GM21529 (cell line): ENCODE measurements at regions not wholly inside any gene's neighbourhood (a gene's known extent, or its start where the extent isn't known, plus 50 kb on each side); places are given as distances from the start of the nearest gene placed in this dataset.

ENCODE experiments used
- ATAC-seq: cut with Tn5 transposase; IDR thresholded peaks from one replicate; pipeline ENCODE4 v1.9.1; 2021; ENCODE audit not compliant: unreplicated experiment

DNA sequence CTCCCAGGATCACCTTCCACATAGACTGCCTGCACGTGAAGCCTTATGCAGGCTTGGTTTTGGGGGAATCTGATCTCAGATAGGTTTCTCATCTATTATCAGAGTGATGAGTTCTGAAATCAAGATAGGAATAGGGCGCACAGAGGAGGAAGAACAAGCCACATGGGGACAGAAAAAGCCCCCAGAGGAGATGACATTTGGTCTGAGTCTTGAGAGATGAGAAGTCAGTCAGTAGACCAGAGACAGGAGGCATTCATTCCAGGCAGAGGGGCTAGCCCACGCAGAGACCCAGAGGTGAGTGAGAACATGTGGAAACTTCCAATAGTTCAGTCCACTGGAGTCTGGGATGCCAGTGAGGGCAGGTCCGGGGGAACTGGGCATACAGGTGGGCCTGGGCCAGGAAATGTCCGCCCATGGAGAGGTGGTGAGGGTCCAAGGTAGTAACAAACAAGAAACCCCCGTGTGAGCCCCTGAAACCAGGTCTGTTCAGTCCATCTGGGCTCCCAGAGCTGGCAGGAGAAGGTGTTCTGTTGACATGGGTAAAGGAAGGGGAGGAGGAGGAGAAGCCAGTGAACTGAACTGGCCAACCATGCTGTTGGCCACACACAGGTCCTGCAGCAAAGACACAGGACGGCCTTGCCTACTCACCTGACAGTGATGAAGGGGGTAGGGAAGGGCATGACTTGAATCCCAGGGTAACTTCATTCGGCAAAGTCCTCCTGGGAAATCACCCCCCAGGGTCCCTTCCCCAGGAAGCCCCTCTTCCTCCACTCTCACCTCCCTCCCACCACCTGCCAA lies 69.3 kb upstream of the SMNDC1 start:
- ATAC-seq, result no peak

GRCh38 chr10:110375121-110375520 lies 70.4 kb upstream of the SMNDC1 start:
- ATAC-seq, result no peak

DNA sequence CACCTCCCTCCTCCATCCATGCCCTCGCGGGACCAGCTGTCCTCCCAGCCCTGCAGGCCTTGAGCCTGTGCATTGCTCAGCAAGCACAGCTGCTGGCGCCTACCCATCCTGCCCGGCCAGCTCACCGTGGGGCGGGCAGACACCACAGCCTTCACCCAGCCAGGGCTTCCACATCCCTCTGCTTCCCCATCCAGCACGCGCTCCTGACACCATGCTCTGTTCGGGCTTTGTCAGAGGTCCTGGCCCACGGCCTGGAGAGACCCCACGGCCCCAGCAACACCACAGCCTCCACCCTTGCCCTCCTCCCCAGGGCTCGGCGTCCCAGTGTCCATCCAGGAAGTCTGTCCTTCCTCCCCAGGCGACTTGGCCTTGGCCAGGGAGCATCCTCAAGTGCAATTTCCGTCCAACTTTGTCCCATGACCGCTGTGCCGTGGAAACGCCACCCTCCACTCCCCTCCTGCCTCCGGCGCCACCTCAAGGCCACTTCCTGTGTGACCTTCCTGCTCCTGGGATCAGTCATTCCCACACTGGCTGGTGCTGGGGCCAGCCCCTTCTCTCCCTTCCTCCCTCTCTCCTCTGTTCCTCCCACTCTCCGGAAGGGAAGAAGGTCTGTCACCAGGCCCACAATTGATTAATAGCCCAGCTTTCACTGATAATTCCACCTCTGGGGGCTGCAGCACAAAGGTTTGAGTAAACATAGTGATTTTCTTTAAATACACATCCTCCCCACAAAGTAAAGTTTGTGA lies 71.5 kb upstream of the SMNDC1 start:
- ATAC-seq, result no peak

DNA sequence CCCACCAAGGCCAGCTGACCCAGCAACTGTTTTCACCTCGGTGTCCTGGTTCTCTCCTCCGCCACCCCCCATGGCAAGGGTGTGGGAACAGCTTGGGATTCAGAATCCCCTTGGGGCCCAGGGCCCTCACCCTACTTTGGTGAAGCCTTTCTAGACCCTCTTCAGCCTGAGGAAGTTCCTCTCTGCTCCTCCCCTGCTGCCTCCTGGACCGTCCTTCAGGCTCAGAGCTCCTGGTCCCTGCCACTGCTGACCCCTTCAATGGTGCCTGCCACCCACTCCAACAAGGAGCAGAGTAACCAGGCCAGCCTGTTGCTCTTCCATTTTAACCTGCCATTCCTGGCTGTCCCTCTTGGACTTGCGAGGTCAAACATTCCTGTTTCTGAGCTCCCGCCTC lies 72.0 kb upstream of the SMNDC1 start:
- no peak for ATAC-seq

- no peak for ATAC-seq
Observed at GRCh38 chr10:110378006-110378405, 73.3 kb upstream of the SMNDC1 start.

GRCh38 chr10:110378533-110379108 lies 73.9 kb upstream of the SMNDC1 start:
- ATAC-seq, result no peak

GRCh38 chr10:110379831-110380230 lies 75.1 kb upstream of the SMNDC1 start:
- no peak for ATAC-seq

GRCh38 chr10:110380293-110380692 lies 75.6 kb upstream of the SMNDC1 start:
- no peak for ATAC-seq

DNA sequence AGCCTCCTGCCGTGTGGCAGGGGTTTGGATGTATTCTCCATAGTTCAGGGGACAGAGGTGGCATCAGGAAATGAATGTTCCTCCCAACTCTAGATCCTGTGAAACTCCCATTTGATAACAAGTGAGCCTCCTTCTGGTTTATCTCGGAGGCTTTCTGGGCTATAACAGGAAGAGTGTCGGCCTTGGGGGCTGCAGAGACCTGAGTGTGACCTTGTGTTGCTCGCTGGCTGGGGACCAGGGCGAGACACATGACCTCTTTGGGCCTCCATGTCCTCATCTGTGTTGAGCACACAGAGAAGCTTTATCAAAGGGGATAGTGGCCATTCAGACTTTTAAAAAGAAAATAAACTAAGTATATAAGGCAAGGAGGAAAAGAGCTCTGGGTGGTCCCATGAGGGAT lies 78.0 kb upstream of the SMNDC1 start:
- ATAC-seq, result no peak

GRCh38 chr10:110387617-110387982 lies 82.9 kb upstream of the SMNDC1 start:
- ATAC-seq, result no peak

DNA sequence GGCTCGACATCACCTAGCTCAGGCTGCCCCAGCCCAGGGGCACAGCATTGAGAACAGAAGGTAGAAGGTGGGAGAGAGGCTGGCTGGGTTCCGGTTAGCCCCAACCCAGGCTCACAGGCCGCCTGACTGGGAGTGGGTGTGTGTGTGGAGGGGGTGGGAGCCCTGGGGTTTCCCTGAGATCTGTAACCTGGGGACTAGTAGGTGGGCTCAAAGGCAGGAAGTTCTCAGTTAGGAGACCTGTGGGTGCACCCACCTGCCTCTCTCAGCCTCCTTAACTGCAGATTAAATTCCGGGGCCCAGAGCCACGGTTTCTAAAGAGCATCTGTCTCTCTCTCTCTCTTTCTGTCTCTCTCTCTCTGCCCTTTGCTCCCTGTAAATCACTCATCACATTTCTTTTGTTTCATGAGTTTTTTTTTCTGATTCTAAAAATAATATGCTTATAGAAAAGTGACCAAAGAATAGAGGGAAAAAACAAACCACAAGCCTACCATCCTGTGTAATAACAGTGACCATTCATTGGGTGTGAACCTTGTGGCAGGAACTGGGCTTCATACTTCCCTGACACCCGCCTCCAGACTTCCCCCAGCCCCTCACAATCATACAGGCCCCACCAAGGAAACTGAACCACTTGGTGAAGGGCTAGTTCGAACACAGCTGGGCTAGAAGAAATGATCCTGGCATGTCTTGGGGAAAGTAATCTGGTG lies 83.4 kb upstream of the SMNDC1 start:
- ATAC-seq, result peak; percentile 90

- no peak for ATAC-seq
Observed at GRCh38 chr10:110388687-110389052, 84.0 kb upstream of the SMNDC1 start.

GRCh38 chr10:110389255-110389654 lies 84.5 kb upstream of the SMNDC1 start:
- ATAC-seq, result no peak

- no peak for ATAC-seq
Observed at GRCh38 chr10:110391541-110391940, 86.8 kb upstream of the SMNDC1 start.

GRCh38 chr10:110392121-110392520 lies 87.4 kb upstream of the SMNDC1 start:
- ATAC-seq, result no peak

- no peak for ATAC-seq
Observed at GRCh38 chr10:110392868-110393740, 88.4 kb upstream of the SMNDC1 start.

GRCh38 chr10:110393866-110394265 lies 89.1 kb upstream of the SMNDC1 start:
- ATAC-seq, result no peak

DNA sequence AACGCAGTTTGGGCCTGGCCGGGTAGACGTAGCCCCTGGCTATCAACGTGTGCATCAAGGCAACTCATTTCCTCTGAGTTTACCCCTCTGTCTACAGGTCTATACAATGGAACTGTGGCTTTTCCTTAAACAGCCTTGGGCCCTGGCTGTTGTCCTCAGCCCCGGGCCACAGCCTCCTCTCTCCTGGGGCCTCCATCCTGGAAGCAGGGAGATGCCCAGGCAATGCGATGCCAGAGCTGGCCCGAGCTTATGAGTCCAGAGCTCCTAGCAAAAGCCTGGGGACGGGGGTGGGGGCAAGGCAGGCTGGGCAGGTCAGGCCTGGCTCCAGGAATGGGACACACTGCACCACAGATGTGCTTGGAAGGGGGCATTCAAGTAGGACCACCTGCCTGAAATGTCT lies 89.6 kb upstream of the SMNDC1 start:
- no peak for ATAC-seq

DNA sequence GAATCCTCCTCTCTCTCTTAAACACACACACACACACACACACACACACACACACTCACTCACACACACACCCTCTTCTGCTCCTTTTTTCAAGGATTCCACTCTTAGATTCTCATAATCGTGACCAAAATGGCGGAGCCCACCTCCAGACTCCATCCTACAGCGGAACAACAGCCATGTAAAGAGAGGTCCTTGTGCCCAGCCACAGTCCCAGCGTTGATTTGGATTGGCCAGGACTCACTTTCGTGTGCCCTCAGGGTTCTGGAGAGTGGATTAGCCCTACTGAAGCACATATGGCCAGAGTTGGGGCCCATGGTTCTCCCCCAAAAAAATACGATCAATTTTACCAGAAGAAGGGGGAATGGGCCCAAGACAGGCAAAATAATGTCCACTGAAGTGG lies 90.2 kb upstream of the SMNDC1 start:
- no peak for ATAC-seq

DNA sequence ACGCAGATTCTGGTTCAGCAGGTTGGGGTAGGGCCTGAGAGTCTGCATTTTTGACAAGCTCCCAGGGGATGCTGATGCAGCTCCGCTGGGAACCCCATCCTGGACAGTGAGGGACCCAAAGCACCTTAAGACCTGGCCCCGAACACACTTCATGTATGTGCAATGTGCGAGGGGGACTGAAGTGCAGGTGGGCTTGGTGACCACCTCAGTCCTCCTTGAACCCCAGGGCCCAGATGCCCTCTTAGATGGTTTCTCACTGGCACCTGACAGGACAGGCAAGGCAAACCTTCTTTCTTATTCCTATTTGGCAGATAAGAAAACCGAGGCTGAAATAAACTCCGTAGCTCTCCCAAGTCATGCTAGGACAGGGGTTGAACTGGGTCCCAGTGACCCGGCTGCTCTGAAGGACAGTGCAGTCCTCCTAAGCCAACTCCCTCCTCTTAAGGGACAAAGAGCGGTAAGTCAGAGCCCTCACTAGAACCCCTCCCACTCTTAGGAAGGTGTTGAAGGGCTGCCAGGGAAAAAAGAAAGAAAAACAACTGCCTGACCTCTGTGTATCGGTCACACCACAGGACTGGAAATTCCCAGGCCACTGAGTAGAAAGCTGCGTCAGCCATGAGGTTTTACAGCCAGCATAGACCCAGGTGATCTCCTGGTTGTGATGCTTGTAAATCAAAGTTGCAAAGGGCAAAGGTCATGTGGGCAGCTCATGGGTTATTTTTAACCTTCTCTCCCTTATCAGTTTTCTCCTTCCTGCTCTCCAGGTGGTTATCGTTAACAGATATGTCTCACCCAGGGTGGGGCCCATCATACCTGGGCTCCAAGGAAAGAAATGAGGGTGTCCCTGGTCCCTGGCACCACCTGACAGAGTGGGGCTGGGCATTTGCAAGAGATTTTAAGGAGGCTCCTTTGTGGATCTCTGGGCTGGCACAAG lies 90.9 kb upstream of the SMNDC1 start:
- ATAC-seq, result peak; percentile 92
